ENCODE measurements at regions not wholly inside any gene's neighbourhood (a gene's known extent, or its start where the extent isn't known, plus 50 kb on each side); places are given as distances from the start of the nearest gene placed in this dataset.

DNA sequence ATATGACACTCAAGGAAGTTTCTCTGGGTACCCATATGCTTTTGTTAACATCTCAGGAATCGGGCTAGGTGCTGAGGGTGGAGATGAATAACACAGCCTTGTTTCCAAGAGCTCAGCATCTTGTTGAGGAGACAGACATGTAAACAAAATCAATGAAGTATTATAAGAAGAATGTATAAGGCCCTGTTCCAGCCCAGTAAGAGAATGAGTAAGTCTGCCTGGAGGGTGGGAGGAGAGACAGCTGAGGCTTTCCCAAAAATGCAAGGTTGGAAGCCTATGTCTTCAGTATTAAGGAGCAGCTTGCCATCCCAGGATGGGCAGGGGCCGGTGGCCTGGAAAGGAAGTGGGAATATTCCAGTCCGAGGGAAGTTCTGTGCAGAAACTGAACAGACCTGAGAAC lies 615.3 kb upstream of the BTBD3 start:
- intact Hi-C loops (cut with DNase I; ENCODE audit: low total_unique reads), result no loop called here
- no peaks in the 10 kb centered on the region for H3K36me3 ChIP-seq
- DNase-seq, result no peak
- TF ChIP-seq, protein P1, sequence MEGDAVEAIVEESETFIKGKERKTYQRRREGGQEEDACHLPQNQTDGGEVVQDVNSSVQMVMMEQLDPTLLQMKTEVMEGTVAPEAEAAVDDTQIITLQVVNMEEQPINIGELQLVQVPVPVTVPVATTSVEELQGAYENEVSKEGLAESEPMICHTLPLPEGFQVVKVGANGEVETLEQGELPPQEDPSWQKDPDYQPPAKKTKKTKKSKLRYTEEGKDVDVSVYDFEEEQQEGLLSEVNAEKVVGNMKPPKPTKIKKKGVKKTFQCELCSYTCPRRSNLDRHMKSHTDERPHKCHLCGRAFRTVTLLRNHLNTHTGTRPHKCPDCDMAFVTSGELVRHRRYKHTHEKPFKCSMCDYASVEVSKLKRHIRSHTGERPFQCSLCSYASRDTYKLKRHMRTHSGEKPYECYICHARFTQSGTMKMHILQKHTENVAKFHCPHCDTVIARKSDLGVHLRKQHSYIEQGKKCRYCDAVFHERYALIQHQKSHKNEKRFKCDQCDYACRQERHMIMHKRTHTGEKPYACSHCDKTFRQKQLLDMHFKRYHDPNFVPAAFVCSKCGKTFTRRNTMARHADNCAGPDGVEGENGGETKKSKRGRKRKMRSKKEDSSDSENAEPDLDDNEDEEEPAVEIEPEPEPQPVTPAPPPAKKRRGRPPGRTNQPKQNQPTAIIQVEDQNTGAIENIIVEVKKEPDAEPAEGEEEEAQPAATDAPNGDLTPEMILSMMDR (IDR thresholded peaks at IDR 0.05), result no peak
- H3K27ac ChIP-seq, result no peak overlapping the region
- H3K27me3 ChIP-seq, result no peaks in the 10 kb centered on the region
- H3K9me3 ChIP-seq, result no peaks in the 10 kb centered on the region
- no peak overlapping the region for H3K4me3 ChIP-seq
- H3K4me1 ChIP-seq, result no peaks in the 10 kb centered on the region

DNA sequence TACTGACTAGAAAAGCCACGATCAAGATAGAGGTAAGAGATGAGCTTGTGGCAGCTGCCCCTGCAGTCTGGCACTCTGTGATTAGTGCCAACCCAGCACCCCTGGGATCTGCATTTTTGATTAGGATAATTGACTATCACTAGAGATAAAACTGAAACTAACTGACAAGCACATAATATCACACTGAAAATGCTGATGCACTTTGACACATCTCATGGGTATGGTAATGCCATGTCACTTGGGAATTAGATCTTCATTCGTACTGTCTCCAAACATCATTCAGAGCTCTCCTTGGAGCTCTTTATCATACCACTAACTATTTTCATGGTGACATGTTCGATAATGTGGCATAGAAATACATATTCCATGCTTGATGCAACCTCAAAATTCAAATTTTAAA lies 612.9 kb upstream of the BTBD3 start:
- H3K9me3 ChIP-seq, result no peaks in the 10 kb centered on the region
- no peaks in the 10 kb centered on the region for H3K27me3 ChIP-seq
- H3K4me3 ChIP-seq, result no peak overlapping the region
- TF ChIP-seq, protein P1 (IDR thresholded peaks at IDR 0.05), result no peak
- no peak for DNase-seq
- intact Hi-C loops (cut with DNase I; ENCODE audit: low total_unique reads), result no loop called here
- no peaks in the 10 kb centered on the region for H3K4me1 ChIP-seq
- H3K36me3 ChIP-seq, result no peaks in the 10 kb centered on the region
- no peak overlapping the region for H3K27ac ChIP-seq

DNA sequence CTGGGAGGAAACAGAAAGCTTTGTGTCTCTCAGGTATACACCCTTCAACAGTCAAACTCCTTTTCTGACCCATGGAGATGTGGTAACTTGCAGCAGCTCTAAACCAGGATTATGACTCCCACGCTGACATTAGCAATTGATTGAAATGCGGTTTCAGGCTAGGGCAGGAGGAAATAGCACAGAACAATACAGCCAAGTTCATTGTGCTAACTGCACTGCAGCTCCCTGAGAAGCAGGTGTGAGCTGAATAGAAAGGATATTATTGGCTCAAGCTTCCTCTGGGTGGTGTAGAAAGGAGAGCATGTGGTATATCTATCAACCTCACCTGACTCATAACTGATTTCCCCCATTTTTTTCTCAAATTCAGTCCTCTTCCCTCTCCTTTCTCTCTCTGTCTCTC lies 612.3 kb upstream of the BTBD3 start:
- Histone ChIP-seq H3K27ac (no peak overlapping the region), H3K36me3 (no peaks in the 10 kb centered on the region), H3K4me1 (no peaks in the 10 kb centered on the region), H3K4me3 (no peak overlapping the region), H3K9me3 (no peaks in the 10 kb centered on the region), H3K27me3 (no peaks in the 10 kb centered on the region)
- DNase-seq, result no peak
- intact Hi-C loops (cut with DNase I; ENCODE audit: low total_unique reads), result no loop called here
- TF ChIP-seq, protein P1 (IDR thresholded peaks at IDR 0.05), result no peak

DNA sequence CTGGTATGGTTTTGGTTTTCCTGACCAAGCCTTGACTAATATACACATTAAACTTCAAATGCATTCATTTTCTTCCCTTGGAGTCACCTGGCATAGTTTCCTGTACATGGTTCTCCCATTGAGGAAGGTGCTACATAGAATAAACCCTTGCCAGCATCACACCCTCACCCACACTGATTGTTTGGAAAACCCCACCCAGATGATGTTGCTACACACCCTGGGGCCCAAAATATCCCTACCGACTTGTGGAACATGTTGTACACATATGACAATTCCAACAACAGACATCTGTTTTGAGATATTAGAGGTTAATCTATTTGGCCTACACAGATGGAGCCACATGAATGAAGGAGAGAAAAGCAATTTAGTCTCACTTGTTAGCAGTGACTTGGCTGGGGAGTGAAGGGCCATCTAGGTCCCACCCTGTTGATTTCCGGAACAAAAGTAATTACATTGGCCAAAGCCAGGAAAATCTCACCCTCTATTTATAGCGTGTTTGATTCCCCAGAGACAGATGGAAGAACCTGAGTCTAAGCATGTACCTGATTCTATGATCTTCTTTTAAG lies 606.0 kb upstream of the BTBD3 start:
- intact Hi-C loops (cut with DNase I; ENCODE audit: low total_unique reads), result no loop called here
- Histone ChIP-seq H3K4me1 (no peaks in the 10 kb centered on the region), H3K9me3 (no peaks in the 10 kb centered on the region), H3K4me3 (no peak overlapping the region), H3K27ac (no peak overlapping the region), H3K27me3 (no peaks in the 10 kb centered on the region), H3K36me3 (no peaks in the 10 kb centered on the region)
- TF ChIP-seq, protein P1 (IDR thresholded peaks at IDR 0.05), result no peak
- no peak for DNase-seq

DNA sequence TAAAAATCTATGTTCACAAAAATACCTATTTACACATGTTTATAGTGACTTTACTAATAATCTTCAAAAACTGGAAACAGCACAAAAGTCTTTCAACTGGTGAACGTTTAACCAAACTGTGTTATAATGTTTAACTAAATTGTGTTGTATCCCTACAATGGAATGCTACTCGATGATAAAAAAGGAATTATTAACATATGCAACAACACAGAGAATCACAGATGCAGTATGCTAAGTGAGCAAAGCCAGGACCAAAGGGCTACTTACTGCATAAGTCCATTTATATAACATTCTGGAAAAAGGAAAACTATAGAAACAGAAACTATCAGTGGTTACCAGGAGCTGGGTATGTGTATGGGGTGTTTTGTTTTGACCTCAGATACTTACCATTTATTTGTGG lies 602.2 kb upstream of the BTBD3 start:
- H3K27ac ChIP-seq, result no peak overlapping the region
- no peaks in the 10 kb centered on the region for H3K4me1 ChIP-seq
- TF ChIP-seq, protein P1 (IDR thresholded peaks at IDR 0.05), result no peak
- H3K4me3 ChIP-seq, result no peak overlapping the region
- H3K9me3 ChIP-seq, result no peaks in the 10 kb centered on the region
- H3K36me3 ChIP-seq, result no peaks in the 10 kb centered on the region
- intact Hi-C loops (cut with DNase I; ENCODE audit: low total_unique reads), result no loop called here
- H3K27me3 ChIP-seq, result no peaks in the 10 kb centered on the region
- no peak for DNase-seq

DNA sequence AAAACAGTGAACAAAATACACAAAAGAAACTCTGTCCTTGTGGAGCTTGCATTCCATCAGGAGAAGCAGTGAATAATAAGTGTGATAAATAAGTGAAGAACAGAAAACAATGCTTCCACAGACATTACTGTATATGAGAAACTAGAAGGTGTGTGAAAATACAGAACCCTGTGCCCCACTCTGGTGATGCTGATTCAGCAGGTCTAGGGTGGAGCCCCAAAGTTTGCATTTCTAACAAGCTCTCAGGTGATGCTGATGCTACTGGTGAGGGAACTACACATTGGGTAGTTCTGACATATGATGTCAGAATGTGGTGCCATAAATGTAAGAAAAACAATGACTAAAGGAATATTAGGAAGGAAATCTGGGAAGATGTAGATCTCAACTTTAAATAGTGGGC lies 601.4 kb upstream of the BTBD3 start:
- H3K4me1 ChIP-seq, result no peaks in the 10 kb centered on the region
- no peak overlapping the region for H3K27ac ChIP-seq
- no peak overlapping the region for H3K4me3 ChIP-seq
- H3K9me3 ChIP-seq, result peaks cover 0 to 4% (median 0%) of the 10 kb centered on the region in 3 donors
- TF ChIP-seq, protein P1 (IDR thresholded peaks at IDR 0.05), result no peak
- no peaks in the 10 kb centered on the region for H3K36me3 ChIP-seq
- intact Hi-C loops (cut with DNase I; ENCODE audit: low total_unique reads), result no loop called here
- no peak for DNase-seq
- no peaks in the 10 kb centered on the region for H3K27me3 ChIP-seq

Data from tibial artery (tissue), 4 donors.